HEK293 (cell line): ENCODE measurements at regions not wholly inside any gene's neighbourhood (a gene's known extent, or its start where the extent isn't known, plus 50 kb on each side); places are given as distances from the start of the nearest gene placed in this dataset.

ENCODE experiments used
- CTCF ChIA-PET: fragments of 350-600 bp; formaldehyde crosslinking; extraction: SDS; loops from one replicate; lab custom pipeline; 2021; ENCODE audit warnings: antibody characterized with exemption; lab: Yijun Ruan, JAX
- POLR2A ChIA-PET: fragments of 300-600 bp; formaldehyde crosslinking; extraction: SDS; loops from one replicate; lab custom pipeline; 2020; ENCODE audit warnings: antibody characterized with exemption, inconsistent platforms; lab: Yijun Ruan, JAX
- H3K27ac ChIP-seq: fragments of 200-500 bp; sonication (Bioruptor generic); 2 replicates; pipeline ENCODE4 v1.5.1; 2014; ENCODE audit warnings: low read depth, low read length, control low read depth, inconsistent platforms; ENCODE audit errors: extremely low read depth
- H3K36me3 ChIP-seq, 2 experiments: fragments of 200-500 bp in 1 of 2; sonication (Bioruptor generic) in 1 of 2; 1 replicate in 1 of 2; 2 replicates in 1 of 2; pipeline ENCODE4 v1.5.1; 2014 to 2017; ENCODE audit warnings: inconsistent platforms in 2 of 2, low read length in 2 of 2; ENCODE audit not compliant: control insufficient read depth in 2 of 2, insufficient read depth in 1 of 2
- H3K4me1 ChIP-seq: fragments of 200-500 bp; sonication (Bioruptor generic); 2 replicates; pipeline ENCODE4 v1.5.1; 2014; ENCODE audit warnings: mild to moderate bottlenecking, low read length, inconsistent platforms; ENCODE audit not compliant: control insufficient read depth, insufficient read depth
- H3K4me3 ChIP-seq: 2 replicates; pipeline ENCODE4 v1.5.1; 2011; ENCODE audit warnings: low read depth, mild to moderate bottlenecking, control low read depth, low read length, moderate library complexity
- H3K9me3 ChIP-seq: fragments of 200-500 bp; sonication (Bioruptor generic); 2 replicates; pipeline ENCODE4 v1.5.1; 2014; ENCODE audit warnings: low read depth, low read length, inconsistent platforms; ENCODE audit not compliant: control insufficient read depth, insufficient read depth
- FEZF1 ChIP-seq: fragments of 450-650 bp; formaldehyde crosslinking; IDR thresholded peaks from 2 replicates; pipeline ENCODE4 v1.5.1; 2016; ENCODE audit warnings: missing biosample characterization, missing genetic modification characterization
- GLIS2 ChIP-seq: fragments of 450-650 bp; formaldehyde crosslinking; IDR thresholded peaks from 2 replicates; pipeline ENCODE4 v1.5.1; 2016; ENCODE audit warnings: missing biosample characterization, missing genetic modification characterization
- HOXC10 ChIP-seq: sonication (generic); formaldehyde crosslinking; IDR thresholded peaks from 2 replicates; pipeline ENCODE4 v1.8.1; 2023; ENCODE audit warnings: mild to moderate bottlenecking, missing genetic modification reagents
- KLF10 ChIP-seq: fragments of 450-650 bp; IDR thresholded peaks from 2 replicates; pipeline ENCODE4 v1.5.1; 2018; ENCODE audit warnings: missing biosample characterization, mild to moderate bottlenecking, missing genetic modification characterization
- KLF9 ChIP-seq: fragments of 450-650 bp; formaldehyde crosslinking; IDR thresholded peaks from 2 replicates; pipeline ENCODE4 v1.5.1; 2016; ENCODE audit warnings: missing biosample characterization, missing genetic modification characterization, low read depth
- PRDM4 ChIP-seq: fragments of 450-650 bp; formaldehyde crosslinking; IDR thresholded peaks from 2 replicates; pipeline ENCODE4 v1.5.1; 2017; ENCODE audit warnings: missing biosample characterization, missing genetic modification characterization
- RBAK ChIP-seq: fragments of 450-650 bp; formaldehyde crosslinking; IDR thresholded peaks from 2 replicates; pipeline ENCODE4 v1.5.1; 2016; ENCODE audit warnings: missing biosample characterization, missing genetic modification characterization
- SETDB1 ChIP-seq: IDR thresholded peaks from one replicate; pipeline ENCODE4 v1.6.1; 2017; ENCODE audit warnings: mild to moderate bottlenecking, low read length, moderate library complexity, mixed read lengths; ENCODE audit not compliant: insufficient read length
- WT1 ChIP-seq: fragments of 450-650 bp; formaldehyde crosslinking; IDR thresholded peaks from 2 replicates; pipeline ENCODE4 v1.5.1; 2016; ENCODE audit warnings: missing biosample characterization, missing genetic modification characterization
- ZFP69B ChIP-seq: fragments of 450-650 bp; formaldehyde crosslinking; IDR thresholded peaks from 2 replicates; pipeline ENCODE4 v1.5.1; 2016; ENCODE audit warnings: missing biosample characterization, missing genetic modification characterization
- ZNF10 ChIP-seq: fragments of 450-650 bp; formaldehyde crosslinking; IDR thresholded peaks from 2 replicates; pipeline ENCODE4 v1.5.1; 2017; ENCODE audit warnings: missing biosample characterization, missing genetic modification characterization
- ZNF146 ChIP-seq: fragments of 450-650 bp; formaldehyde crosslinking; IDR thresholded peaks from 2 replicates; pipeline ENCODE4 v1.5.1; 2016; ENCODE audit warnings: missing biosample characterization, missing genetic modification characterization
- ZNF169 ChIP-seq: fragments of 450-650 bp; formaldehyde crosslinking; IDR thresholded peaks from 2 replicates; pipeline ENCODE4 v1.5.1; 2016; ENCODE audit warnings: missing biosample characterization, missing genetic modification characterization
- ZNF23 ChIP-seq: fragments of 450-650 bp; formaldehyde crosslinking; IDR thresholded peaks from 2 replicates; pipeline ENCODE4 v1.5.1; 2016; ENCODE audit warnings: missing biosample characterization, missing genetic modification characterization, borderline replicate concordance
- ZNF529 ChIP-seq: fragments of 450-650 bp; formaldehyde crosslinking; IDR thresholded peaks from 2 replicates; pipeline ENCODE4 v1.5.1; 2017; ENCODE audit warnings: missing genetic modification characterization, missing biosample characterization; ENCODE audit not compliant: insufficient replicate concordance
- ZNF596 ChIP-seq: fragments of 450-650 bp; IDR thresholded peaks from 2 replicates; pipeline ENCODE4 v1.5.0; 2018; ENCODE audit warnings: missing biosample characterization, mild to moderate bottlenecking, missing genetic modification characterization, moderate library complexity
- ZNF626 ChIP-seq: fragments of 450-650 bp; sonication (Bioruptor Pico); formaldehyde crosslinking; IDR thresholded peaks from 2 replicates; pipeline ENCODE4 v1.5.1; 2018; ENCODE audit warnings: missing biosample characterization, missing genetic modification characterization, inconsistent platforms
- ZNF664 ChIP-seq: fragments of 450-650 bp; formaldehyde crosslinking; IDR thresholded peaks from 2 replicates; pipeline ENCODE4 v1.5.1; 2016; ENCODE audit warnings: missing biosample characterization, missing genetic modification characterization
- ZNF677 ChIP-seq: fragments of 450-650 bp; IDR thresholded peaks from 2 replicates; pipeline ENCODE4 v1.5.0; 2018; ENCODE audit warnings: missing biosample characterization, mild to moderate bottlenecking, missing genetic modification characterization, moderate library complexity
- TF ChIP-seq, protein P1 (sequence below): fragments of 450-650 bp; formaldehyde crosslinking; optimal IDR thresholded peaks from 2 replicates; pipeline ENCODE3; 2016; ENCODE audit warnings: missing biosample characterization, mild to moderate bottlenecking, missing genetic modification characterization
- TF ChIP-seq, protein P2 (sequence below): fragments of 450-650 bp; formaldehyde crosslinking; IDR thresholded peaks from 2 replicates; pipeline ENCODE4 v1.5.1; 2016; ENCODE audit warnings: missing biosample characterization, missing genetic modification characterization

DNA sequence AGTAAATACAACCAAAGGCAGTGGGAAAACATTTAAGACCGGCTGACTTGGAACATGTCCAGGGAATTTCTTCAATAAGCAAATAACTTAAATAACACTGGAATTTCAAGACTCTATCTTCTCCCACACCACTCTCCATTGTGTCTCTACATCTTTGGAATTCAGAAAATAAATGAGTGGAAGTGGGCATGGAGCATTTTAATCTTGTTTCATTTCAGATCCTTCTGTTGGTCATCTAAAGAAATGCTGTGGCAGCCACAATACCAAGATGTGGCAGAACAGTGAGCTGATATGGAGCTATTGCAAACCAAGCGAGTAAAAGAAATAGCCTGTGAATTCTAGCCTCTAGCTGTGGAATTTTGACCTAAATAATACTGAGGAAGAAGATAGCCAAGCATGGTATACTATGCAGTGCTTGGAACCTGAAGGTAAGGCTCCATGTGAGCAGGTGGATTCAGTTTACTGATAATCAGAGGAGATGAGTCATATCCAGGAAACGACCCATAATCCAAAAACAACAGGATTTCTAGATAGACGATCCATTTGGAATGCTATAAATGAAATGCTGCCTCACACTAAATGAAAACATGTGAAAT is 157.1 kb upstream of the SCN7A start:
- POLR2A ChIA-PET: no interaction called here

GRCh38 chr2:166647935-166648334 is 153.9 kb upstream of the SCN7A start:
- H3K4me3 ChIP-seq: no peak overlapping the region
- POLR2A ChIA-PET: no interaction called here
- CTCF ChIA-PET: interaction anchor here (0.5 to 0.9 kb wide), 2 partner anchors 14 to 439 kb away, joined by 3 read pairs; no protein-coding TSS in a partner anchor
- peaks cover 7% of the 10 kb centered on the region for H3K4me1 ChIP-seq
- TF ChIP-seq ZNF596 (no peak), PRDM4 (tag by site-specific recombination) (no peak), ZNF664 (tag by site-specific recombination) (no peak), ZNF146 (tag by site-specific recombination) (no peak), ZNF626 (no peak), ZNF23 (tag by site-specific recombination) (no peak), RBAK (tag by site-specific recombination) (no peak), ZNF677 (no peak), ZFP69B (tag by site-specific recombination) (no peak), HOXC10 (CRISPR knock-in tag) (no peak), FEZF1 (tag by site-specific recombination) (no peak)
- TF ChIP-seq, protein P1, sequence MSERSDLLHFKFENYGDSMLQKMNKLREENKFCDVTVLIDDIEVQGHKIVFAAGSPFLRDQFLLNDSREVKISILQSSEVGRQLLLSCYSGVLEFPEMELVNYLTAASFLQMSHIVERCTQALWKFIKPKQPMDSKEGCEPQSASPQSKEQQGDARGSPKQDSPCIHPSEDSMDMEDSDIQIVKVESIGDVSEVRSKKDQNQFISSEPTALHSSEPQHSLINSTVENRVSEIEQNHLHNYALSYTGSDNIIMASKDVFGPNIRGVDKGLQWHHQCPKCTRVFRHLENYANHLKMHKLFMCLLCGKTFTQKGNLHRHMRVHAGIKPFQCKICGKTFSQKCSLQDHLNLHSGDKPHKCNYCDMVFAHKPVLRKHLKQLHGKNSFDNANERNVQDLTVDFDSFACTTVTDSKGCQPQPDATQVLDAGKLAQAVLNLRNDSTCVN (tag by site-specific recombination): no peak
- H3K36me3 ChIP-seq: no peaks in the 10 kb centered on the region
- no peaks in the 10 kb centered on the region for H3K9me3 ChIP-seq
- H3K27ac ChIP-seq: no peak overlapping the region

More for the DNA sequence above, 157.1 kb upstream of the SCN7A start:
- no peaks in the 10 kb centered on the region for H3K36me3 ChIP-seq
- no peak overlapping the region for H3K27ac ChIP-seq
- no peak for TF ChIP-seq ZNF529 (tag by site-specific recombination)
- TF ChIP-seq GLIS2: no peak
- TF ChIP-seq SETDB1: no peak
- TF ChIP-seq ZNF169 (tag by site-specific recombination): no peak
- CTCF ChIA-PET: no interaction called here
- no peaks in the 10 kb centered on the region for H3K9me3 ChIP-seq
- H3K4me3 ChIP-seq: no peak overlapping the region
- peaks cover 7% of the 10 kb centered on the region for H3K4me1 ChIP-seq

GRCh38 chr2:166643980-166644379 is 149.9 kb upstream of the SCN7A start:
- H3K4me3 ChIP-seq: no peak overlapping the region
- H3K36me3 ChIP-seq: no peaks in the 10 kb centered on the region
- ChIA-PET POLR2A (no interaction called here), CTCF (interaction anchor here (0.6 to 0.7 kb wide), 2 partner anchors 64 to 770 kb away, joined by 3 to 5 read pairs; no protein-coding TSS in a partner anchor)
- H3K9me3 ChIP-seq: no peaks in the 10 kb centered on the region
- no peak overlapping the region for H3K27ac ChIP-seq
- TF ChIP-seq ZNF10: no peak
- no peak for TF ChIP-seq KLF10
- TF ChIP-seq, protein P2, sequence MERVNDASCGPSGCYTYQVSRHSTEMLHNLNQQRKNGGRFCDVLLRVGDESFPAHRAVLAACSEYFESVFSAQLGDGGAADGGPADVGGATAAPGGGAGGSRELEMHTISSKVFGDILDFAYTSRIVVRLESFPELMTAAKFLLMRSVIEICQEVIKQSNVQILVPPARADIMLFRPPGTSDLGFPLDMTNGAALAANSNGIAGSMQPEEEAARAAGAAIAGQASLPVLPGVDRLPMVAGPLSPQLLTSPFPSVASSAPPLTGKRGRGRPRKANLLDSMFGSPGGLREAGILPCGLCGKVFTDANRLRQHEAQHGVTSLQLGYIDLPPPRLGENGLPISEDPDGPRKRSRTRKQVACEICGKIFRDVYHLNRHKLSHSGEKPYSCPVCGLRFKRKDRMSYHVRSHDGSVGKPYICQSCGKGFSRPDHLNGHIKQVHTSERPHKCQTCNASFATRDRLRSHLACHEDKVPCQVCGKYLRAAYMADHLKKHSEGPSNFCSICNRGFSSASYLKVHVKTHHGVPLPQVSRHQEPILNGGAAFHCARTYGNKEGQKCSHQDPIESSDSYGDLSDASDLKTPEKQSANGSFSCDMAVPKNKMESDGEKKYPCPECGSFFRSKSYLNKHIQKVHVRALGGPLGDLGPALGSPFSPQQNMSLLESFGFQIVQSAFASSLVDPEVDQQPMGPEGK (tag by site-specific recombination): no peak
- no peak for TF ChIP-seq WT1 (tag by site-specific recombination)
- no peak for TF ChIP-seq KLF9 (tag by site-specific recombination)
- TF ChIP-seq, all 188 proteins: peak for 0
- H3K4me1 ChIP-seq: no peaks in the 10 kb centered on the region
